T-helper 17 cell (primary cell): ENCODE measurements at regions not wholly inside any gene's neighbourhood (a gene's known extent, or its start where the extent isn't known, plus 50 kb on each side); places are given as distances from the start of the nearest gene placed in this dataset.
A peak's percentile ranks its signal among the peaks of the same experiment; 100 is the strongest.

Experiments
- ATAC-seq: fragments of 150-1000 bp; cut with Tn5 transposase; 2 replicates; pipeline ENCODE4 v1.10.0; 2021; ENCODE audit warnings: mild to moderate bottlenecking, moderate library complexity
- DNase-seq, 3 donors: peaks; one replicate each; pipeline versions ENCODE4 v3.0.0 to v3.0.0-alpha.2; 2020 to 2021
- H3K9me3 ChIP-seq: one replicate; pipeline ENCODE4 v1.7.0; 2013; ENCODE audit warnings: low read length, mild to moderate bottlenecking; ENCODE audit not compliant: control insufficient read depth, poor library complexity, severe bottlenecking
- H3K27ac Mint-ChIP-seq: one replicate; pipeline ENCODE4 v1.8.0; 2022; ENCODE audit warnings: mild to moderate bottlenecking, moderate library complexity, mixed read lengths
- H3K27me3 Mint-ChIP-seq: one replicate; pipeline ENCODE4 v1.8.0; 2022; ENCODE audit warnings: mixed read lengths
- H3K36me3 Mint-ChIP-seq: one replicate; pipeline ENCODE4 v1.8.0; 2022; ENCODE audit warnings: low read depth, mixed read lengths
- H3K4me1 Mint-ChIP-seq: one replicate; pipeline ENCODE4 v1.8.0; 2022; ENCODE audit warnings: mild to moderate bottlenecking, mixed read lengths
- H3K4me3 Mint-ChIP-seq: one replicate; pipeline ENCODE4 v1.8.0; 2022; ENCODE audit warnings: mild to moderate bottlenecking, moderate library complexity, mixed read lengths

- Mint-ChIP-seq H3K4me3 (no peak overlapping the region), H3K27me3 (peaks cover 4% of the 10 kb centered on the region)
- ATAC-seq = no peak
These were observed 52.2 kb upstream of the ABCA1 start for GRCh38 chr9:104980039-104980654.

GRCh38 chr9:104981543-104982129, 53.7 kb upstream of the ABCA1 start:
- Mint-ChIP-seq H3K4me1 (peaks cover 22% of the 10 kb centered on the region), H3K27ac (no peak overlapping the region), H3K36me3 (no peaks in the 10 kb centered on the region), H3K27me3 (peaks cover 4% of the 10 kb centered on the region), H3K4me3 (no peak overlapping the region)
- H3K9me3 ChIP-seq = no peaks in the 10 kb centered on the region
- ATAC-seq (no peak), DNase-seq (no peak)

More at GRCh38 chr9:104980039-104980654, 52.2 kb upstream of the ABCA1 start:
- Mint-ChIP-seq H3K27ac (no peak overlapping the region), H3K36me3 (no peaks in the 10 kb centered on the region), H3K4me1 (peaks cover 18% of the 10 kb centered on the region)
- no peak for DNase-seq
- no peaks in the 10 kb centered on the region for H3K9me3 ChIP-seq

- no peaks in the 10 kb centered on the region for H3K36me3 Mint-ChIP-seq
- no peaks in the 10 kb centered on the region for H3K9me3 ChIP-seq
- peak overlapping the region; percentile 41 for H3K4me3 Mint-ChIP-seq
- peaks cover 4% of the 10 kb centered on the region for H3K27me3 Mint-ChIP-seq
- DNase-seq (no peak), ATAC-seq (no peak)
- no peak overlapping the region for H3K27ac Mint-ChIP-seq
- H3K4me1 Mint-ChIP-seq = peaks cover 22% of the 10 kb centered on the region
These were observed 54.6 kb upstream of the ABCA1 start for GRCh38 chr9:104982543-104982942.

GRCh38 chr9:104983491-104983890, 55.5 kb upstream of the ABCA1 start:
- H3K4me1 Mint-ChIP-seq = peaks cover 22% of the 10 kb centered on the region
- H3K9me3 ChIP-seq = no peaks in the 10 kb centered on the region
- no peak for ATAC-seq
- H3K4me3 Mint-ChIP-seq = no peak overlapping the region
- H3K27ac Mint-ChIP-seq = no peak overlapping the region
- peaks cover 4% of the 10 kb centered on the region for H3K27me3 Mint-ChIP-seq
- H3K36me3 Mint-ChIP-seq = no peaks in the 10 kb centered on the region
- no peak for DNase-seq

- ATAC-seq (no peak), DNase-seq (no peak)
- peaks cover 23% of the 10 kb centered on the region for H3K4me1 Mint-ChIP-seq
- H3K27ac Mint-ChIP-seq = peak overlapping the region; percentile 37
- no peaks in the 10 kb centered on the region for H3K9me3 ChIP-seq
- H3K27me3 Mint-ChIP-seq = peaks cover 4% of the 10 kb centered on the region
- H3K36me3 Mint-ChIP-seq = no peaks in the 10 kb centered on the region
- no peak overlapping the region for H3K4me3 Mint-ChIP-seq
These were observed 56.2 kb upstream of the ABCA1 start for GRCh38 chr9:104984121-104984520.

GRCh38 chr9:104984542-104984941, 56.6 kb upstream of the ABCA1 start:
- Mint-ChIP-seq H3K27ac (peak overlapping the region; percentile 37), H3K27me3 (peaks cover 4% of the 10 kb centered on the region), H3K4me3 (no peak overlapping the region), H3K36me3 (no peaks in the 10 kb centered on the region), H3K4me1 (peaks cover 26% of the 10 kb centered on the region)
- H3K9me3 ChIP-seq = no peaks in the 10 kb centered on the region
- no peak for DNase-seq
- ATAC-seq = no peak

GRCh38 chr9:104984948-104985347, 57.0 kb upstream of the ABCA1 start:
- no peak overlapping the region for H3K4me3 Mint-ChIP-seq
- H3K36me3 Mint-ChIP-seq = no peaks in the 10 kb centered on the region

GRCh38 chr9:104986096-104986495, 58.1 kb upstream of the ABCA1 start:
- DNase-seq (no peak), ATAC-seq (no peak)
- Mint-ChIP-seq H3K4me3 (no peak overlapping the region), H3K4me1 (peaks cover 32% of the 10 kb centered on the region), H3K27ac (peak overlapping the region; percentile 57), H3K36me3 (no peaks in the 10 kb centered on the region), H3K27me3 (no peaks in the 10 kb centered on the region)
- H3K9me3 ChIP-seq = no peaks in the 10 kb centered on the region

More at GRCh38 chr9:104984948-104985347, 57.0 kb upstream of the ABCA1 start:
- DNase-seq (no peak), ATAC-seq (no peak)
- H3K9me3 ChIP-seq = no peaks in the 10 kb centered on the region
- Mint-ChIP-seq H3K27ac (peak overlapping the region; percentile 37), H3K27me3 (peaks cover under 1% of the 10 kb centered on the region), H3K4me1 (peaks cover 26% of the 10 kb centered on the region)

GRCh38 chr9:104987743-104988142, 59.8 kb upstream of the ABCA1 start:
- H3K27ac Mint-ChIP-seq = no peak overlapping the region
- H3K36me3 Mint-ChIP-seq = no peaks in the 10 kb centered on the region
- peaks cover 32% of the 10 kb centered on the region for H3K4me1 Mint-ChIP-seq
- H3K9me3 ChIP-seq = no peaks in the 10 kb centered on the region
- ATAC-seq (no peak), DNase-seq (no peak)
- H3K27me3 Mint-ChIP-seq = no peaks in the 10 kb centered on the region
- H3K4me3 Mint-ChIP-seq = no peak overlapping the region

GRCh38 chr9:104988539-104988938, 60.6 kb upstream of the ABCA1 start:
- H3K4me1 Mint-ChIP-seq = peaks cover 37% of the 10 kb centered on the region
- H3K27me3 Mint-ChIP-seq = no peaks in the 10 kb centered on the region
- no peak overlapping the region for H3K27ac Mint-ChIP-seq
- no peaks in the 10 kb centered on the region for H3K36me3 Mint-ChIP-seq
- no peak for DNase-seq
- no peaks in the 10 kb centered on the region for H3K9me3 ChIP-seq
- no peak for ATAC-seq
- H3K4me3 Mint-ChIP-seq = no peak overlapping the region

GRCh38 chr9:104991144-104991953, 63.4 kb upstream of the ABCA1 start:
- DNase-seq = peak; percentile 75 to 82 (median 80)
- Mint-ChIP-seq H3K27ac (peak overlapping the region; percentile 91), H3K36me3 (no peaks in the 10 kb centered on the region), H3K4me1 (peaks cover 24% of the 10 kb centered on the region), H3K4me3 (peak overlapping the region; percentile 94), H3K27me3 (no peaks in the 10 kb centered on the region)
- ATAC-seq = peak; percentile 84
- H3K9me3 ChIP-seq = no peaks in the 10 kb centered on the region

GRCh38 chr9:104992659-104993058, 64.7 kb upstream of the ABCA1 start:
- H3K4me1 Mint-ChIP-seq = peaks cover 24% of the 10 kb centered on the region
- no peak for DNase-seq
- ATAC-seq = no peak
- peak overlapping the region; percentile 94 for H3K4me3 Mint-ChIP-seq
- H3K9me3 ChIP-seq = no peaks in the 10 kb centered on the region
- H3K27me3 Mint-ChIP-seq = no peaks in the 10 kb centered on the region
- no peaks in the 10 kb centered on the region for H3K36me3 Mint-ChIP-seq
- peak overlapping the region; percentile 91 for H3K27ac Mint-ChIP-seq

- H3K9me3 ChIP-seq = no peaks in the 10 kb centered on the region
- peak overlapping the region; percentile 91 for H3K27ac Mint-ChIP-seq
- peaks cover 24% of the 10 kb centered on the region for H3K4me1 Mint-ChIP-seq
- no peaks in the 10 kb centered on the region for H3K36me3 Mint-ChIP-seq
- peak overlapping the region; percentile 19 for H3K4me3 Mint-ChIP-seq
- H3K27me3 Mint-ChIP-seq = no peaks in the 10 kb centered on the region
- DNase-seq (peak in 1 of 3 donors; percentile 10), ATAC-seq (peak; percentile 12)
These were observed 65.5 kb upstream of the ABCA1 start for GRCh38 chr9:104993291-104993963.
